ENCODE measurements at regions not wholly inside any gene's neighbourhood (a gene's known extent, or its start where the extent isn't known, plus 50 kb on each side); places are given as distances from the start of the nearest gene placed in this dataset.

GRCh38 chr6:144854654-144855053, 569.5 kb downstream of the UTRN start:
- in situ Hi-C loops (cut with HindIII; ENCODE audit: low sequenced_read_pairs), result no loop called here

DNA sequence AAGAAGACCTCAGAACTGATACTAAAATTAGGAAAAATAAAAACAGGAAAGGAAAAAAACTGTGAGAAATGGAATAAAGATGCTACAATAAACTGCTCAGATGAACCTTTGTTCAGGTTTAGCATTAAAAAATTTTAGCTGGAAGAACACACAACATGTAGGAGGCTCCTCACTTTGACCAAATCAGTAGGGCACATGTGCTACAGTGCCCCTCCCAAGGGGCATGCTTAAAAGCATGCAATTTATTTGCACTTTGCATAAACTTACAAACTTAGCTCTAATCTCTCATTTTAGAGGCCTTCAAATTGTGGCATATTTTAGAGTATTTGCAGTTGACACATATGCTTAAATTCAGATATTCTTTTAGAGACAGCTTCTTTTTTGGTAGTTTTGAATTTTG, 570.2 kb downstream of the UTRN start:
- in situ Hi-C loops (cut with HindIII; ENCODE audit: low sequenced_read_pairs), result no loop called here

DNA sequence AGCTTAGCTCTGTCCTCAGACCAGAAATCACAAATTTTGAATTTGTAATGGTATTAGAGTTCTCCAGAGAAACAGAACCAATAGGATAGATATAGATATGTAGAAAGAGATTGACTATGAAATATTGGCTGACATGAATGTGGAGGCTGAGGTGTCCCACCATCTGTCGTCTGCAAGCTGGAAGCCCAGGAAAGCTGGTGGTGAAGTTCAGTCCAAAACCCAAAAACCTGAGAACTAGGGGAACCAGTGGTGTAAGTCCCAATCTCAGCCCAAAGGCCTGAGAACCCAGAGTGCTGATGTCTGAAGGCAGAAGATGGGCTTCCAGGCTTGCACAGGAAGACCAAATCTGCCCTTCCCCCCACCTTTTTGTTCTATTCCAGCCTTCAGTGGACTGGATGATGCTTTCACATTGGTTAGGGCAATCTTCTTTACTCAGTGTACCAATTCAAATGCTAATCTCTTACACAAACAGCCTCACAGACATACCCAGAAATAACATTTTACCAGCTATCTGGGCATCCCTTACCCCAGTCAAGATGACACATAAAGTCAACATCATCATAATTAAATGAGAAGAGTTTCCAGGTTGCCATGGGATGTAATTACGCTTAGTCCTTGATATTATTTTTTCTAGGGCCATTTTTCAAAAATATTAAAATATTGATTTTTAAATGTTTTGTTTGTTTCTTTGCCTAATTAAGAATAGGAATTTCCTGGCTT, 570.8 kb downstream of the UTRN start:
- in situ Hi-C loops (cut with HindIII; ENCODE audit: low sequenced_read_pairs), result no loop called here

DNA sequence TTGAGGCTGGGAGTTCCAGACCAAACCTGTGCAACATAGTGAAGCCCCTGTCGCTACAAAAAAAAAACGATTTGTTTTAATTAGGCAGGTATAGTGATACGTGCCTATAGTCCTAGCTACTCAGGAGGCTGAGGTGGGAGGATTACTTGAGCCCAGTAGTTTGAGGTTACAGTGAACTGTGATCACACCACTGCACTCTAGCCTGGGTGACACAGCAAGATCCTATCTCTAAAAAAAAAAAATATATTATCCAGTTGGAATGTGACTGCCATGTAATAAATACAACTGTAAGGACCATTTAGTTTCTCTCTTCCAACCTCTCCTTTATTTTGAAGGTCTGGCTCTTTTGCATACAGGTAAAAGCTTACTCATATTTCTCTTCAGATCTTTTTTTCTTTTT, 571.5 kb downstream of the UTRN start:
- in situ Hi-C loops (cut with HindIII; ENCODE audit: low sequenced_read_pairs), result no loop called here

GRCh38 chr6:144857086-144857485, 572.0 kb downstream of the UTRN start:
- in situ Hi-C loops (cut with HindIII; ENCODE audit: low sequenced_read_pairs), result no loop called here

- in situ Hi-C loops (cut with HindIII; ENCODE audit: low sequenced_read_pairs), result no loop called here
These were observed 577.6 kb downstream of the UTRN start for GRCh38 chr6:144862769-144863168.

DNA sequence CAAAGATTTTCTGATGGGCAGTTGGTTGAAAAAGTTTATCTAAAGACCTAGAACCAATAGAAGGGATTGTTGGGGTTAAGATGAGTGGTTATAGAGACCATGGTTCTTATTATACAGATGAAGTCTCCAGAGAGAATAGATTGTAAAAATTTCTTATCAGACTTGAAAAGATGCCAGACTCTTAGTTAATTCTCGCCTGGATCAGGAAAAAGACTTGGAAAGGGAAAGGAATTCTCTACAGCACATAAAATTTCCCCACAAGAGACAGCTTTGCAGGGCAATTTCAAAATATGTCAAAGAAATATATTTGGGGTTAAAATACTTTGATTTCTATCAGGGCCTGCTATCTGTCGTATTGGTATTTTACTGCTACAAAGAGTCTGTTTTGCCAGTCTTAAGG, 582.6 kb downstream of the UTRN start:
- in situ Hi-C loops (cut with HindIII; ENCODE audit: low sequenced_read_pairs), result no loop called here

- in situ Hi-C loops (cut with HindIII; ENCODE audit: low sequenced_read_pairs), result no loop called here
These were observed 585.6 kb downstream of the UTRN start for GRCh38 chr6:144870782-144871181.

- in situ Hi-C loops (cut with HindIII; ENCODE audit: low sequenced_read_pairs), result no loop called here
These were observed 588.7 kb downstream of the UTRN start for GRCh38 chr6:144873623-144874378.

DNA sequence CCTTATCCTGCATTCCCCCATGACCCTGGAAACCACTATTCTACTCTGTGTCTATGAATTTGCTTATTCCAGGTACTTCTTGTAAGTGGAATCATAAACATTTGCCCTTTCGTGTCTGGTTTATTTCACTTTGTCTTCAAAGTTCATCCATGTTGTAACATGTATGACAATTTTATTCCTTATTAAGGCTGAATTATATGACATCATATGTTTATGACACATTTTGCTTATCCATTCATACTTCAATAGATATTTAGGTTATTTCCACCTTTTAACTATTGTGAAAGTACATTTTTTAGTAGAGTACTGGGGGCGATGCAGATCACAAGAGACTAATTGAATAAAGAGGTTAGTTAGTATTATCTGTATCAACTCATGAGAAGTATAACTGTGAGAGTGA, 591.6 kb downstream of the UTRN start:
- in situ Hi-C loops (cut with HindIII; ENCODE audit: low sequenced_read_pairs), result no loop called here

DNA sequence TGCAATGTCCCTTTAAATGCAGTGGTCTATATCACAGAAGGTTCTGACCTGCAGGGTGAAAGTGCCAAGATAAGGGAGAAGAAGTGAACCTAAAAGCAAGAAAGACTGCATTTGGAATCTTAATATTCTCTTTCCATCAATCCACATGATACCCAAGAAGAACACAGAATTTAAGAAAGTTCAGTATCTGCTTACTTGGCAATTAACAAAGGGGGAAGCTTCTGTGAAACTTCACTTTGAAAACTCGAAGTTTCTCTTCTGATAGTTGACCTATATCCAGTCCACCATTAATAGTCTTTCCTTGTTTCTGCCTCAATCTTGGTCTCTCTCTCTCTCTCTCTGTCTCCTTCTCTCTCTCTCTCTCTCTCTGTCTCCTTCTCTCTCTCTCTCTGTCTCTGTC, 592.0 kb downstream of the UTRN start:
- in situ Hi-C loops (cut with HindIII; ENCODE audit: low sequenced_read_pairs), result no loop called here

- in situ Hi-C loops (cut with HindIII; ENCODE audit: low sequenced_read_pairs), result no loop called here
These were observed 593.4 kb downstream of the UTRN start for GRCh38 chr6:144878577-144878976.

- in situ Hi-C loops (cut with HindIII; ENCODE audit: low sequenced_read_pairs), result no loop called here
These were observed 594.3 kb downstream of the UTRN start for GRCh38 chr6:144879436-144879835.

GRCh38 chr6:144882425-144882824, 597.3 kb downstream of the UTRN start:
- in situ Hi-C loops (cut with HindIII; ENCODE audit: low sequenced_read_pairs), result no loop called here

GRCh38 chr6:144883915-144884314, 598.8 kb downstream of the UTRN start:
- in situ Hi-C loops (cut with HindIII; ENCODE audit: low sequenced_read_pairs), result no loop called here

- in situ Hi-C loops (cut with HindIII; ENCODE audit: low sequenced_read_pairs), result no loop called here
These were observed 600.7 kb downstream of the UTRN start for GRCh38 chr6:144885817-144886216.

GRCh38 chr6:144886682-144887081, 601.5 kb downstream of the UTRN start:
- in situ Hi-C loops (cut with HindIII; ENCODE audit: low sequenced_read_pairs), result no loop called here

- in situ Hi-C loops (cut with HindIII; ENCODE audit: low sequenced_read_pairs), result no loop called here
These were observed 603.5 kb downstream of the UTRN start for GRCh38 chr6:144888621-144889020.

GRCh38 chr6:144893680-144894151, 608.6 kb downstream of the UTRN start:
- in situ Hi-C loops (cut with HindIII; ENCODE audit: low sequenced_read_pairs), result no loop called here

DNA sequence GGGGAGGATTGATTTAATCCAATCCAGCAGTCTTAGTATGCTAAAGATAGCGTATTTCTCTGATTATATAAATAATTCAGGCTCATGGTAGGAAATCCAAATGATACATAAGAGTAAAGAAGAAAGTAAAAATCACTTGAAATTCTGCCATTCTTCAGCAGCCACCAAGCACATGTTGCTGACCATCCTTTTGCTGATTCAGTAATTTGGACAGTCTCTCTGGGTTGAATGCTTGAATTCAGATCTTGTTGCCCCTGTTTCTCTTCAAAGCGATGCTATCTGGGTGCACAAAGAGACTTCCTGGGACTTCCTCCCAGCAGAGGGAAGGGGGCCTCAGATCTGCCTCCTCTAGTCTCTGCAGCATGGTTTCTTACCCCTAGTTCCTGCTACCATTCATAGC, 609.1 kb downstream of the UTRN start:
- in situ Hi-C loops (cut with HindIII; ENCODE audit: low sequenced_read_pairs), result no loop called here

- in situ Hi-C loops (cut with HindIII; ENCODE audit: low sequenced_read_pairs), result no loop called here
These were observed 610.5 kb downstream of the UTRN start for GRCh38 chr6:144895313-144896278.
